Medulla oblongata (tissue), 1 donor: ENCODE measurements at regions not wholly inside any gene's neighbourhood (a gene's known extent, or its start where the extent isn't known, plus 50 kb on each side); places are given as distances from the start of the nearest gene placed in this dataset.

ENCODE experiments used
- DNase-seq: peaks from one replicate; pipeline ENCODE4 v3.0.0-alpha.2; 2015; ENCODE audit errors: extremely low spot score

- no peak for DNase-seq
Observed at GRCh38 chr10:7478727-7479457, 68.1 kb upstream of the SFMBT2 start.

- DNase-seq = no peak
Observed at GRCh38 chr10:7477538-7478334, 66.9 kb upstream of the SFMBT2 start.

DNA sequence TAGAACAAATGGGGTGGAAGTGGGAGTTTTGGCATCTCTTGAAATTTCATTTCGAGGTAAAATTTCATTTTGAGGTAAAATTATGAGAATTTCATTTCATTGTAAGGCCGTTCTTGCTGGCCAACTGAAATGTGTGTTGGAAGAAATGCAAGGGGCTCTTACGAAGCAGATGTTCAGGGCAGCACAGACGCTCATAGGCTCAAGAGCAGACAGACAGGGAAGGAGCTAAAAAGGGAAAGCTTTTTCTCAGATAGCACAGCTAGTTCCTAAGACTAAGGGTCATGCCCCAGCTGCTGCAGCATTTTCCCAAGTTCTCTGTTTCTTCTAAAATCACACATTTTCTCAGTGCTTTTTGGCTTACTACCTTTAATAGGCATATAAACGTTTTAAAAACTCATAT lies 65.1 kb upstream of the SFMBT2 start:
- peak; percentile 71 for DNase-seq

DNA sequence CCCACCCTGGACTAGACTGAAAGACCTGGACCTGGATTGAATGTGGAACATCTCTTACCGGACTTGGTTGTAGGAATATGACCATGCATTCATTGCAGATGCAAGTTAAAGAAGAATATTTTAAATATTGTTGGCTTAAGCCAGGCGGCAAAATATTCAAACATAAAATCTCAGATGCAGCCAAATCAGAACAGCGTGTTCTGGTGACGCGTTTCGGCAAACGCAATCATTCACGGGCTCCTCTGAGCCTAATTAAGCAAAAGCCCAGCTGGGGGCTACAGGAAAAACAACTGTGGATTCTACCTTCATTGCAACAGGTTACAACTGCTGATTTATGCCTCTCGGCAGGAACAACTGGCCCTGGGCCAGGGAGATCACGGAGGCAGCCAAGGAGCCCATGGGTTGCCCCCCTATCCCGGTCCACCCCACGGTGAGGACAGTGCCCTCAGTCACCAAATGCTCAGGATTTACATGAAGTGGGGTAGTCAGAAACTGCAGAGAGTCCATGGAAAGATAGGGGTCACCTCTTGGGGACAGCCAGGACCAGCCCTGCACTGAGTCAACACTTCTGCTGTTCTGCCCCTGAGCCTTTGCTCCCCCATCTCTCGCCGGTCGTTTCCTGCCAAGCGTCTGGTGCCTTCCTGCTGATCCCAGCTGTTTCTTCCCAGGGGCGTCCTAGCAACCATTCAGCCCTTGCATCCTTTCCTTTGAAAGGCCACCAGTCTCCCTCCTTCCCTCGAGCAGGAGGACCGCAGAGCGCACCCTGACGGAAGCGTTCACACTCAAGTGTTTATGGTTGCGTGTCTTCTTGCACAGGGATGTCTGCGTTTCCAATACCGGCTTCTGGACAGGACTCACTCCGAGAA lies 64.4 kb upstream of the SFMBT2 start:
- DNase-seq = peak; percentile 76

GRCh38 chr10:7474388-7474787 lies 63.6 kb upstream of the SFMBT2 start:
- no peak for DNase-seq

GRCh38 chr10:7473474-7473873 lies 62.6 kb upstream of the SFMBT2 start:
- no peak for DNase-seq

DNA sequence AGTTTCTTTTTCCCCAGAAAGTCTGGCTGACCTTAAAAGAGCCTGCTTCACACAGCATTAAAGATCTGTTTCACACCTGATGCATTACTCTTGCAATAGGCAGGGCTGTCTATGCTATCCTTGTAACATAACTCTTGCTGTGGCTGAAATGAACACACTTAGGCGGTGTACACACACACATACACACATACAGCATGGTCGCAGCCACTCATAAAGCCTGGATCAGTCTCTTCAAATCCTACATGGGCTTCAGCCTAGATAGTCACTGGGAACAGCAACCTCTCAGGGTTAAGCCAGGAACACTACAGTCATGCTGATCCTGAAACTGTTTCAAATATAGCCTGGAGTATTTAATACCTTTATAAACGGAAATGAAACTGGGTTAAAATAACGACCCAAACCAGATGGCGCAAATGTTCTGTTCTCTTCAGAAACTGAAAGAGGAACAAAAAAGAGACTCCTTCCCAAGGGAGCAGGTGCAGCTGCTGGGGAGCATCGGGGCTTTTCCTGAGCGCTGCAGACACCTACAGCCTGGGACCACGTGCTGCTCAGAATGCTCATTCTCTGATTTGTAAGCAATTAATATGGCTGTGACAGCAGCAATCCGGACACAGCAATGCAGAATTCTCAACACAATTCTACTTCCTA lies 61.0 kb upstream of the SFMBT2 start:
- peak; percentile 75 for DNase-seq

DNA sequence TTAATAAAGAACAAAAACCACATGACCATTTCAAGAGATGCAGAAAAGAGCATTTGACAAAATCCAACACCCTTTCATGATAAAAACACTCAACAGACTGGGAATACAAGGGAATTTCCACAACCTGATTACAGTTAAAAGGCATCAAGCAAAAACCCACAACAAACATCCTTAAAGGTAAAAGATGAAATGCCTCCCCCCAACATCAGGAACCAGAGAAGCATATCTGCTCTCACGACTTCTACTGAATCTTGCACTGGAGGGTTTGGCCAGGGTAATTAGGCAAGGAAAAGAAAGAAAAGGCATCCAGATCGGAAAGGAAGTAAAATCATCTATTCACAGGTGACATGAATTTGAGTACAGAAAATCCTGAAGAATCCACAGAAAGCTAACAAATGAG lies 59.5 kb upstream of the SFMBT2 start:
- DNase-seq = no peak

DNA sequence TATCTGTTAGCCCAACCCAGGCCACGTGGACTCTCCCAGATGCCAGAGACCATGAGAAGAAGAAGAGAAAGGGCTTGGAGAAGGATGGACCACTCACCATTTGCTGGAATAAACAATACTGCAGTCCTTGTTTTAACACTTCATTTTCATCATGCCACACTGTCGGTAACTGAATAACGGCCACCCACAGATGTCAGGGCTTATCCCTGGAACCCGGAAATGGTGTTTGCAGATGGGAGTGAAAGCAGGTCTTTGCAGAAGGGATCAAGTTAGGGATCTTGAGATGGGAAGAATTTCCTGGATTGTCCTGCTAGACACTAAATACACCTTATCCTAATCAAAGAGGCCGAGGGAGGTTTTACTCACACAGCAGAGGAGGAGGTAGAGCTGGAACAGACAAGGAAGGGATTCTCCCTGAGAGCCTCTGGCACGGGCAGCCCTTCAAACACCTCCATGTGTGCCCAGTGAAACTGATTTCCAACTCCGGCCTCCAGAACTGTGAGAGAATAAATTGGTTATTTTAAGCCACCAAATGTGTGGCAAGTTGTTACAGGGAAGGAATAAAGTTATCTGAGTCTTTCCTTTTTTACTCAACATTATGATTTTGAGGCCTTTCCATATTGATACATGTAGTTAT lies 56.3 kb upstream of the SFMBT2 start:
- DNase-seq = no peak

DNA sequence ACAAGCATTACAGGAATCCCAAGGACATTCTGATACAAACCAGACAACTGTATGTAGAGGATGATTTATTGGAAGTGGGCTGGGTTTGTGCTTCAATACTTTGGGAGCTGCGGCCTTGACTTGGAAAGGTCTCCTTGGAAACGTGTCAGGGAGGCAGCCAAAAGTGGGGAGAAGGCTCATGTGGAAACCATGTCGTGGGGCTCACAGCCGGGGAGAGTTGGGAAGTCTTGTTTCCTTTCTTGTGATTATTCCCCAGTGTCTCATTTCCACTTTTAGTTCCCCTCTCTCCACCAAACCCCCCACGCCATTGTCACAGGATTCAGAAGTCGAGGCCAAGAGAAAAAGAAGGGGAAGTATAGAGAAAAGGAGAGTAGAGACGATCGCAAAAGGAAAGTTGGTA lies 53.9 kb upstream of the SFMBT2 start:
- DNase-seq = peak; percentile 76
